ENCODE measurements at regions not wholly inside any gene's neighbourhood (a gene's known extent, or its start where the extent isn't known, plus 50 kb on each side); places are given as distances from the start of the nearest gene placed in this dataset.

- Histone ChIP-seq H3K27me3 (no peaks in the 10 kb centered on the region), H3K27ac (no peak overlapping the region), H3K4me1 (ENCODE audit: low read depth) (no peaks in the 10 kb centered on the region), H3K9me3 (ENCODE audit: low read depth) (no peaks in the 10 kb centered on the region), H3K4me3 (no peak overlapping the region), H3K36me3 (no peaks in the 10 kb centered on the region)
- peak in 1 of 2 donors; percentile 43 for DNase-seq (ENCODE audit: low read depth in 1 of 2, low spot score in 1 of 2)
- TF ChIP-seq CTCF (IDR thresholded peaks at IDR 0.05; ENCODE audit: low read depth, low read length) = no peak
These were observed 134.6 kb upstream of the TUT7 start for GRCh38 chr9:86488794-86489193.

- DNase-seq (ENCODE audit: low read depth in 1 of 2, low spot score in 1 of 2) = no peak
- H3K4me1 ChIP-seq (ENCODE audit: low read depth) = no peaks in the 10 kb centered on the region
- H3K36me3 ChIP-seq = no peaks in the 10 kb centered on the region
- TF ChIP-seq CTCF (IDR thresholded peaks at IDR 0.05; ENCODE audit: low read depth, low read length) = no peak
- H3K4me3 ChIP-seq = no peak overlapping the region
- no peaks in the 10 kb centered on the region for H3K27me3 ChIP-seq
- H3K9me3 ChIP-seq (ENCODE audit: low read depth) = no peaks in the 10 kb centered on the region
- no peak overlapping the region for H3K27ac ChIP-seq
These were observed 134.1 kb upstream of the TUT7 start for GRCh38 chr9:86488345-86488744.

DNA sequence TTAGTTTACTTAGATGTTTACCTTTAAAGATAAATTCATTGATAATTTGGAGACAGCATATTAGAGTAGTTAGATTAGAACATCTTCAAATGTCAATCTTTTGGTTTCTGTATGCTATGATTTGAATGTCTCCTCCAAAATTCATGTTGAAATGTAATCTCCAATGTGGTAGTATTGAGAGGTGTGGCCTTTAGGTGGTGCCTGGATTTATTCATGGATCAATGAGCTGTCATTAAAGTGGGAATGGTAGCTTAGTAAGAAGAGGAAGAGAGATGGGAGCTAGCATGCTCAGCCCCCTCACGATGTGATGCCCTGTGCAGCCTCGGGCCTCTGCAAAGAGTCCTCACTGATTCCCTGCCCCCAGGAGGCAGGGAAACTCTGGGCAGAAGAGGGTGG, 133.6 kb upstream of the TUT7 start:
- Histone ChIP-seq H3K9me3 (ENCODE audit: low read depth) (no peaks in the 10 kb centered on the region), H3K27me3 (no peaks in the 10 kb centered on the region)
- DNase-seq (ENCODE audit: low read depth in 1 of 2, low spot score in 1 of 2) = no peak

GRCh38 chr9:86486891-86487837, 133.0 kb upstream of the TUT7 start:
- peak; percentile 60 to 84 for DNase-seq (ENCODE audit: low read depth in 1 of 2, low spot score in 1 of 2)
- Histone ChIP-seq H3K27me3 (no peaks in the 10 kb centered on the region), H3K9me3 (ENCODE audit: low read depth) (no peaks in the 10 kb centered on the region), H3K4me1 (ENCODE audit: low read depth) (no peaks in the 10 kb centered on the region), H3K36me3 (no peaks in the 10 kb centered on the region), H3K27ac (no peak overlapping the region), H3K4me3 (no peak overlapping the region)
- peak; percentile 57 for TF ChIP-seq CTCF (IDR thresholded peaks at IDR 0.05; ENCODE audit: low read depth, low read length)

More for the DNA sequence above, 133.6 kb upstream of the TUT7 start:
- no peak overlapping the region for H3K27ac ChIP-seq
- no peak overlapping the region for H3K4me3 ChIP-seq
- H3K4me1 ChIP-seq (ENCODE audit: low read depth) = no peaks in the 10 kb centered on the region
- no peak for TF ChIP-seq CTCF (IDR thresholded peaks at IDR 0.05; ENCODE audit: low read depth, low read length)
- H3K36me3 ChIP-seq = no peaks in the 10 kb centered on the region

DNA sequence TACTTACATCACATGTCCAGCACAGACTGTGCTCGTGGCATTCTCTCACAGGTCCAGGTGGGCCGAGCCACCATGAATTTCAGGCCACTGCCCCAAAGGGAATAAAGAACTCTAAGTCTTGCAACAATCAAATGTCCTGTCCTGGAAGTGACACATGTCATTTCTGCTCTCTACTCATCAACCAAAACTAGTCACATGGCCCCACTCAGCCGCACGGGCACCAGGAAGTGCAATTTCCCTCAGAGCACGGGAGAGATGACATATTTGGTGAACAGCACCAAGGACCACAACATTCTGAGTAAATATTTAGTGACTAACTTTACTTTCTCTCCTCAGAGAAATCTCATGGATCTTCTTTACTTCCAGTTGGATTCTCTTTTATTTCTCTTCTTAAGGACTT, 131.1 kb upstream of the TUT7 start:
- no peak for TF ChIP-seq CTCF (IDR thresholded peaks at IDR 0.05; ENCODE audit: low read depth, low read length)
- no peak overlapping the region for H3K27ac ChIP-seq
- DNase-seq (ENCODE audit: low read depth in 1 of 2, low spot score in 1 of 2) = no peak
- H3K4me3 ChIP-seq = no peak overlapping the region
- no peaks in the 10 kb centered on the region for H3K27me3 ChIP-seq
- no peaks in the 10 kb centered on the region for H3K36me3 ChIP-seq
- no peaks in the 10 kb centered on the region for H3K9me3 ChIP-seq (ENCODE audit: low read depth)
- no peaks in the 10 kb centered on the region for H3K4me1 ChIP-seq (ENCODE audit: low read depth)
